H9 (cell line): ENCODE measurements at regions not wholly inside any gene's neighbourhood (a gene's known extent, or its start where the extent isn't known, plus 50 kb on each side); places are given as distances from the start of the nearest gene placed in this dataset.

ENCODE experiments used
- DNase-seq: peaks from one replicate; pipeline ENCODE4 v3.0.0-alpha.2; 2017
- H2AFZ ChIP-seq: one replicate; pipeline ENCODE4 v1.6.1; 2013; ENCODE audit warnings: mild to moderate bottlenecking, low read length, control low read depth, moderate library complexity
- H2AK5ac ChIP-seq: 2 replicates; pipeline ENCODE4 v1.6.1; 2013; ENCODE audit warnings: low read length, control low read depth, mixed read lengths; ENCODE audit not compliant: insufficient read length
- H2BK120ac ChIP-seq: one replicate; pipeline ENCODE4 v1.6.1; 2013; ENCODE audit warnings: low read depth, mild to moderate bottlenecking, low read length, control low read depth, inconsistent platforms; ENCODE audit not compliant: poor library complexity, severe bottlenecking
- H2BK12ac ChIP-seq: 2 replicates; pipeline ENCODE4 v1.6.1; 2013; ENCODE audit warnings: low read length, control low read depth, mixed read lengths, low read depth; ENCODE audit not compliant: insufficient read length
- H2BK15ac ChIP-seq: 2 replicates; pipeline ENCODE4 v1.6.1; 2013; ENCODE audit warnings: low read depth, low read length, control low read depth
- H2BK20ac ChIP-seq: one replicate; pipeline ENCODE4 v1.6.1; 2013; ENCODE audit warnings: low read depth, mild to moderate bottlenecking, low read length, control low read depth, inconsistent platforms; ENCODE audit not compliant: poor library complexity, severe bottlenecking
- H2BK5ac ChIP-seq: 2 replicates; pipeline ENCODE4 v1.6.1; 2013; ENCODE audit warnings: low read length, control low read depth, mixed read lengths; ENCODE audit not compliant: insufficient read length
- H3K14ac ChIP-seq: 2 replicates; pipeline ENCODE4 v1.6.1; 2013; ENCODE audit warnings: low read length, control low read depth; ENCODE audit not compliant: insufficient read depth
- H3K18ac ChIP-seq: 2 replicates; pipeline ENCODE4 v1.6.1; 2013; ENCODE audit warnings: low read depth, mild to moderate bottlenecking, mixed read lengths, low read length, control low read depth; ENCODE audit not compliant: insufficient read length
- H3K23ac ChIP-seq: 2 replicates; pipeline ENCODE4 v1.6.1; 2013; ENCODE audit warnings: low read length, control low read depth, mixed read lengths, low read depth; ENCODE audit not compliant: insufficient read length
- H3K23me2 ChIP-seq: 2 replicates; pipeline ENCODE4 v1.6.1; 2013; ENCODE audit warnings: low read depth, mild to moderate bottlenecking, mixed read lengths, low read length, control low read depth; ENCODE audit not compliant: insufficient read length, poor library complexity, severe bottlenecking
- H3K27ac ChIP-seq: 2 replicates; pipeline ENCODE4 v1.5.1; 2013; ENCODE audit warnings: low read length, control low read depth, mixed read lengths, low read depth; ENCODE audit not compliant: insufficient read length
- H3K27me3 ChIP-seq: 2 replicates; pipeline ENCODE4 v1.6.1; 2013; ENCODE audit warnings: low read length, control low read depth, inconsistent platforms; ENCODE audit not compliant: insufficient read depth
- H3K4ac ChIP-seq: 2 replicates; pipeline ENCODE4 v1.6.1; 2013; ENCODE audit warnings: low read depth, mild to moderate bottlenecking, control low read depth, inconsistent platforms, low read length, moderate library complexity
- H3K4me1 ChIP-seq: 2 replicates; pipeline ENCODE4 v1.6.1; 2013; ENCODE audit warnings: low read length, control low read depth, inconsistent platforms; ENCODE audit not compliant: insufficient read depth
- H3K4me2 ChIP-seq: 2 replicates; pipeline ENCODE4 v1.6.1; 2013; ENCODE audit warnings: low read length, control low read depth, mixed read lengths; ENCODE audit not compliant: insufficient read length, insufficient read depth
- H3K56ac ChIP-seq: 2 replicates; pipeline ENCODE4 v1.6.1; 2013; ENCODE audit warnings: low read depth, mild to moderate bottlenecking, mixed read lengths, low read length, control low read depth; ENCODE audit not compliant: insufficient read length
- H3K79me1 ChIP-seq: 2 replicates; pipeline ENCODE4 v1.6.1; 2013; ENCODE audit warnings: low read depth, mild to moderate bottlenecking, moderate library complexity, low read length, control low read depth, inconsistent platforms; ENCODE audit not compliant: insufficient read depth, poor library complexity, severe bottlenecking
- H3K79me2 ChIP-seq: 2 replicates; pipeline ENCODE4 v1.6.1; 2013; ENCODE audit warnings: low read length, control low read depth, inconsistent platforms; ENCODE audit not compliant: insufficient read depth
- H3K9ac ChIP-seq: 2 replicates; pipeline ENCODE4 v1.6.1; 2013; ENCODE audit warnings: low read length, control low read depth, mixed read lengths; ENCODE audit not compliant: insufficient read length; ENCODE audit errors: extremely low read depth
- H3K9me3 ChIP-seq: one replicate; pipeline ENCODE4 v1.6.1; 2013; ENCODE audit warnings: low read depth, low read length, inconsistent platforms; ENCODE audit not compliant: control insufficient read depth
- H3T11ph ChIP-seq: one replicate; pipeline ENCODE4 v1.6.1; 2013; ENCODE audit warnings: mild to moderate bottlenecking, low read length, control low read depth, inconsistent platforms
- H4K20me1 ChIP-seq: one replicate; pipeline ENCODE4 v1.6.1; 2013; ENCODE audit not compliant: control insufficient read depth, insufficient read length, insufficient read depth
- H4K5ac ChIP-seq: 2 replicates; pipeline ENCODE4 v1.6.1; 2013; ENCODE audit warnings: low read depth, mild to moderate bottlenecking, mixed read lengths, low read length, control low read depth; ENCODE audit not compliant: insufficient read length
- H4K8ac ChIP-seq: replicated peaks from 2 replicates; pipeline ENCODE4 v1.6.1; 2013; ENCODE audit warnings: low read length, control low read depth, mixed read lengths, low read depth; ENCODE audit not compliant: insufficient read length
- H4K91ac ChIP-seq: 2 replicates; pipeline ENCODE4 v1.6.1; 2013; ENCODE audit warnings: low read depth, mild to moderate bottlenecking, moderate library complexity, mixed read lengths, low read length, control low read depth; ENCODE audit not compliant: insufficient read length
- H3K27ac Mint-ChIP-seq, 3 experiments: 2 replicates in 2 of 3; 3 replicates in 1 of 3; pipeline ENCODE4 v1.8.0; 2020 to 2021; ENCODE audit warnings: mixed read lengths in 3 of 3, mild to moderate bottlenecking in 1 of 3, moderate library complexity in 1 of 3
- H3K27me3 Mint-ChIP-seq: 2 replicates; pipeline ENCODE4 v1.8.0; 2021; ENCODE audit warnings: low read depth, mild to moderate bottlenecking, moderate library complexity, mixed read lengths
- H3K36me3 Mint-ChIP-seq, 3 experiments: 2 replicates in 2 of 3; 3 replicates in 1 of 3; pipeline ENCODE4 v1.8.0; 2020 to 2021; ENCODE audit warnings: low read depth in 3 of 3, mixed read lengths in 3 of 3; ENCODE audit not compliant: insufficient read depth in 1 of 3
- H3K4me1 Mint-ChIP-seq, 2 experiments: 2 replicates each; pipeline ENCODE4 v1.8.0; 2020; ENCODE audit warnings: mixed read lengths in 2 of 2
- H3K4me3 Mint-ChIP-seq, 2 experiments: 2 replicates in 1 of 2; 3 replicates in 1 of 2; pipeline ENCODE4 v1.8.0; 2020 to 2021; ENCODE audit warnings: mild to moderate bottlenecking in 2 of 2, mixed read lengths in 2 of 2, moderate library complexity in 1 of 2
- H3K9me3 Mint-ChIP-seq, 2 experiments: 2 replicates in 1 of 2; 3 replicates in 1 of 2; pipeline ENCODE4 v1.8.0; 2020; ENCODE audit warnings: mild to moderate bottlenecking in 2 of 2, mixed read lengths in 2 of 2, moderate library complexity in 1 of 2
- CTCF ChIP-seq: fragments of 200-600 bp; sonication (generic); conservative IDR thresholded peaks from 3 replicates; pipeline ENCODE4 v1.8.0; 2021; ENCODE audit warnings: antibody characterized with exemption, mild to moderate bottlenecking

GRCh38 chr4:104829761-104830160 is 316.9 kb upstream of the TET2 start:
- H3K23me2 ChIP-seq: no peaks in the 10 kb centered on the region
- H3K56ac ChIP-seq: no peak overlapping the region
- no peak overlapping the region for H2BK120ac ChIP-seq
- H3K4me3 Mint-ChIP-seq: no peak overlapping the region
- no peaks in the 10 kb centered on the region for H3K36me3 Mint-ChIP-seq
- no peak overlapping the region for H3K4me2 ChIP-seq
- no peak for TF ChIP-seq CTCF
- no peak overlapping the region for H4K8ac ChIP-seq
- H3K27ac Mint-ChIP-seq: no peak overlapping the region
- no peaks in the 10 kb centered on the region for H3K9me3 Mint-ChIP-seq
- H2AK5ac ChIP-seq: no peak overlapping the region
- no peak overlapping the region for H2AFZ ChIP-seq
- no peak overlapping the region for H3K18ac ChIP-seq
- H3K4me1 ChIP-seq: no peaks in the 10 kb centered on the region
- H3K27me3 Mint-ChIP-seq: no peaks in the 10 kb centered on the region
- no peaks in the 10 kb centered on the region for H3K79me1 ChIP-seq
- H2BK12ac ChIP-seq: no peak overlapping the region
- no peak overlapping the region for H4K5ac ChIP-seq
- H2BK15ac ChIP-seq: no peak overlapping the region
- no peak overlapping the region for H3K14ac ChIP-seq
- H3K9ac ChIP-seq: no peak overlapping the region
- no peak for DNase-seq
- no peak overlapping the region for H3K23ac ChIP-seq
- H4K91ac ChIP-seq: no peak overlapping the region
- no peak overlapping the region for H2BK5ac ChIP-seq
- H3K79me2 ChIP-seq: no peaks in the 10 kb centered on the region
- H3K4me1 Mint-ChIP-seq: peaks cover 3 to 4% of the 10 kb centered on the region in 2 experiments; a peak in 1 of 4 replicates
- H3K4ac ChIP-seq: no peak overlapping the region
- no peak overlapping the region for H3K27ac ChIP-seq
- H3K27me3 ChIP-seq: no peaks in the 10 kb centered on the region
- no peaks in the 10 kb centered on the region for H3K9me3 ChIP-seq
- H4K20me1 ChIP-seq: no peaks in the 10 kb centered on the region
- no peak overlapping the region for H3T11ph ChIP-seq
- no peak overlapping the region for H2BK20ac ChIP-seq
